T-helper 17 cell (primary cell): ENCODE measurements at regions not wholly inside any gene's neighbourhood (a gene's known extent, or its start where the extent isn't known, plus 50 kb on each side); places are given as distances from the start of the nearest gene placed in this dataset.
A peak's percentile ranks its signal among the peaks of the same experiment; 100 is the strongest.

ENCODE experiments used
- ATAC-seq: fragments of 150-1000 bp; cut with Tn5 transposase; 2 replicates; pipeline ENCODE4 v1.10.0; 2021; ENCODE audit warnings: mild to moderate bottlenecking, moderate library complexity
- DNase-seq, 3 donors: peaks; one replicate each; pipeline versions ENCODE4 v3.0.0 to v3.0.0-alpha.2; 2020 to 2021
- H3K9me3 ChIP-seq: one replicate; pipeline ENCODE4 v1.7.0; 2013; ENCODE audit warnings: low read length, mild to moderate bottlenecking; ENCODE audit not compliant: control insufficient read depth, poor library complexity, severe bottlenecking
- H3K27ac Mint-ChIP-seq: one replicate; pipeline ENCODE4 v1.8.0; 2022; ENCODE audit warnings: mild to moderate bottlenecking, moderate library complexity, mixed read lengths
- H3K27me3 Mint-ChIP-seq: one replicate; pipeline ENCODE4 v1.8.0; 2022; ENCODE audit warnings: mixed read lengths
- H3K36me3 Mint-ChIP-seq: one replicate; pipeline ENCODE4 v1.8.0; 2022; ENCODE audit warnings: low read depth, mixed read lengths
- H3K4me1 Mint-ChIP-seq: one replicate; pipeline ENCODE4 v1.8.0; 2022; ENCODE audit warnings: mild to moderate bottlenecking, mixed read lengths
- H3K4me3 Mint-ChIP-seq: one replicate; pipeline ENCODE4 v1.8.0; 2022; ENCODE audit warnings: mild to moderate bottlenecking, moderate library complexity, mixed read lengths

DNA sequence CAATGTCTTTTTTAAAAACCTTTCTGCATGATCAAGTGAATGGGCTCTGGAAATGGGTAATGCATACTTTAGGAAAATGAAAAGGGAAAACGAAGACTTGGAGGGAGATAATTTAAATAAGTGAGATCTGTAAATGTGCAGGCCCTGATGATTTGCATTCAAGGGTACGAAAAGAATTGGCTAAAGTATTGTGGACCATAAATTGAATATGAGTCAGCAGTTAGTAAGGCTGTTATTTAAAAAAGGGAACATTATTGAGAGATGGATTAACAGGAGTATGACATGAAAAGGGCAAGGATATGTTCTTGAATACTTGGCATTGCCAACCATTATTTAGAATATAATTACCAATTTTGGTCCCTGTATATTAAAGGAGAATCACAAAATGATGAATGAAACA lies 125.5 kb downstream of the GPAT3 start:
- no peaks in the 10 kb centered on the region for H3K36me3 Mint-ChIP-seq
- H3K9me3 ChIP-seq, result no peaks in the 10 kb centered on the region
- H3K4me1 Mint-ChIP-seq, result peaks cover 10% of the 10 kb centered on the region
- peaks cover 8% of the 10 kb centered on the region for H3K27me3 Mint-ChIP-seq
- H3K4me3 Mint-ChIP-seq, result no peak overlapping the region
- DNase-seq (no peak), ATAC-seq (no peak)
- no peak overlapping the region for H3K27ac Mint-ChIP-seq

DNA sequence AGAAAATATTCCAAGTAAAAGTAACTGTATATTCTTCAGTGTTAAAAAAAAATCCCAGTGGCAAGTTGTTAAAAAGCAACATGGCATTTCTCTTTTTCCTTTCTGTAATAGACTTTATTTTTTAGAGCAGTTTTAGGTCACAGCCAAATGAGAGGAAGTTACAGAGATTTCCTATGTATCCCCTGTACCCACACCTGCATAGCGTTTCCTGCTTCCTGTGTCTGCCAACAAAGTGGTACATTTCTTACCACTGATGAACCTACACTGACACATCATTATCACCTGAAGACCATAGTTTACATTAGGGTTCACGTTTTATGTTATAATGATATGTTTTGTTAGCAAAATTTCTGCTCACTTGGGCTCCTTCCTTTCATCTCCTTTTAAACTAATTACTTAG lies 124.7 kb downstream of the GPAT3 start:
- no peak for DNase-seq
- Mint-ChIP-seq H3K27me3 (peaks cover 4% of the 10 kb centered on the region), H3K4me1 (peaks cover 10% of the 10 kb centered on the region), H3K4me3 (no peak overlapping the region), H3K36me3 (no peaks in the 10 kb centered on the region), H3K27ac (peak overlapping the region; percentile 59)
- H3K9me3 ChIP-seq, result no peaks in the 10 kb centered on the region
- ATAC-seq, result peak; percentile 49

- Mint-ChIP-seq H3K4me1 (peaks cover 10% of the 10 kb centered on the region), H3K27me3 (no peaks in the 10 kb centered on the region)
Measured at GRCh38 chr4:83658806-83659205, 122.9 kb downstream of the GPAT3 start.

GRCh38 chr4:83657336-83657735 lies 121.4 kb downstream of the GPAT3 start:
- Mint-ChIP-seq H3K4me3 (no peak overlapping the region), H3K36me3 (peaks cover 2% of the 10 kb centered on the region), H3K4me1 (peaks cover 9% of the 10 kb centered on the region), H3K27me3 (no peaks in the 10 kb centered on the region), H3K27ac (no peak overlapping the region)
- ATAC-seq, result no peak
- DNase-seq, result no peak
- no peaks in the 10 kb centered on the region for H3K9me3 ChIP-seq

More at GRCh38 chr4:83658806-83659205, 122.9 kb downstream of the GPAT3 start:
- DNase-seq (no peak), ATAC-seq (no peak)
- Mint-ChIP-seq H3K4me3 (no peak overlapping the region), H3K27ac (peak overlapping the region; percentile 19), H3K36me3 (peaks cover 2% of the 10 kb centered on the region)
- no peaks in the 10 kb centered on the region for H3K9me3 ChIP-seq
